Stomach (tissue), 4 donors: ENCODE measurements at regions not wholly inside any gene's neighbourhood (a gene's known extent, or its start where the extent isn't known, plus 50 kb on each side); places are given as distances from the start of the nearest gene placed in this dataset.

ENCODE experiments used
- EP300 ChIP-seq: sonication (generic); formaldehyde crosslinking; IDR thresholded peaks from one replicate; pipeline ENCODE4 v1.6.1; 2017; ENCODE audit warnings: antibody characterized with exemption
- TF ChIP-seq, protein P1 (sequence below), 7 experiments: fragments of 450-650 bp in 4 of 7; fragments of 200-600 bp in 3 of 7; sonication (generic) in 3 of 7; IDR thresholded peaks; one replicate each; pipeline ENCODE4 v1.5.1; 2016 to 2019; ENCODE audit warnings: antibody characterized with exemption in 7 of 7, control low read depth in 2 of 7, mild to moderate bottlenecking in 1 of 7

DNA sequence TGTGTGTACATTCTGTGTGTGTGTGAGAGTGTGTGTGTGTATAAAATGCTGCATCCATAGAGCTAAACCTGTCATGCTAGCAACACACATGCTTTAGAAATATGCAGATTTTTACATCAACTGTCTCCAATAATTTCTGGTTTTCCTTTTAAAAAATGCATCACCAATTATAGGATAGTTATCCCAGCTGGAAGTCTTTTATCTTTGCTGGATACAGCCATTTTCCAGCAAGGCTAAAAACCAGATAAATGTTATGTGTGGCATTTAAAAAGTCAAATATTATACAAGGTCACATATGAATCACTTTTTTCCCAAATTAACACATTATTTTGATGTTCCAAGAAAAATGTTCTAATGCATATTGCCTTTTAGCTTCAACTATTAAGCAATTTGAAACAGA lies 202.0 kb upstream of the IPO5 start:
- TF ChIP-seq, protein P1, sequence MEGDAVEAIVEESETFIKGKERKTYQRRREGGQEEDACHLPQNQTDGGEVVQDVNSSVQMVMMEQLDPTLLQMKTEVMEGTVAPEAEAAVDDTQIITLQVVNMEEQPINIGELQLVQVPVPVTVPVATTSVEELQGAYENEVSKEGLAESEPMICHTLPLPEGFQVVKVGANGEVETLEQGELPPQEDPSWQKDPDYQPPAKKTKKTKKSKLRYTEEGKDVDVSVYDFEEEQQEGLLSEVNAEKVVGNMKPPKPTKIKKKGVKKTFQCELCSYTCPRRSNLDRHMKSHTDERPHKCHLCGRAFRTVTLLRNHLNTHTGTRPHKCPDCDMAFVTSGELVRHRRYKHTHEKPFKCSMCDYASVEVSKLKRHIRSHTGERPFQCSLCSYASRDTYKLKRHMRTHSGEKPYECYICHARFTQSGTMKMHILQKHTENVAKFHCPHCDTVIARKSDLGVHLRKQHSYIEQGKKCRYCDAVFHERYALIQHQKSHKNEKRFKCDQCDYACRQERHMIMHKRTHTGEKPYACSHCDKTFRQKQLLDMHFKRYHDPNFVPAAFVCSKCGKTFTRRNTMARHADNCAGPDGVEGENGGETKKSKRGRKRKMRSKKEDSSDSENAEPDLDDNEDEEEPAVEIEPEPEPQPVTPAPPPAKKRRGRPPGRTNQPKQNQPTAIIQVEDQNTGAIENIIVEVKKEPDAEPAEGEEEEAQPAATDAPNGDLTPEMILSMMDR (IDR thresholded peaks at IDR 0.05), result no peak
- no peak for TF ChIP-seq EP300
